SKM-1 treated with dmso at 0.1 percent for 144 hours (cell line): ENCODE measurements at regions not wholly inside any gene's neighbourhood (a gene's known extent, or its start where the extent isn't known, plus 50 kb on each side); places are given as distances from the start of the nearest gene placed in this dataset.

ENCODE experiments used
- DNase-seq: peaks from one replicate; lab custom pipeline; 2025; ENCODE audit not compliant: unreplicated experiment; lab: John Stamatoyannopoulos, UW

GRCh38 chr1:78420181-78420580, 70.6 kb upstream of the PTGFR start:
- DNase-seq, result no peak

GRCh38 chr1:78420688-78421087, 70.1 kb upstream of the PTGFR start:
- no peak for DNase-seq

- DNase-seq, result no peak
These were observed 66.1 kb upstream of the PTGFR start for GRCh38 chr1:78424720-78425119.

- DNase-seq, result no peak
These were observed 64.4 kb upstream of the PTGFR start for GRCh38 chr1:78426408-78426807.

- no peak for DNase-seq
These were observed 63.3 kb upstream of the PTGFR start for GRCh38 chr1:78427506-78427905.

- no peak for DNase-seq
These were observed 58.8 kb upstream of the PTGFR start for GRCh38 chr1:78432016-78432415.

GRCh38 chr1:78434351-78434750, 56.4 kb upstream of the PTGFR start:
- DNase-seq, result no peak

GRCh38 chr1:78436961-78437360, 53.8 kb upstream of the PTGFR start:
- no peak for DNase-seq

- DNase-seq, result no peak
These were observed 53.4 kb upstream of the PTGFR start for GRCh38 chr1:78437396-78437795.

- DNase-seq, result no peak
These were observed 52.8 kb upstream of the PTGFR start for GRCh38 chr1:78437941-78438340.

- DNase-seq, result no peak
These were observed 50.4 kb upstream of the PTGFR start for GRCh38 chr1:78440381-78440793.
